Left colon (tissue), 2 donors: ENCODE measurements at regions not wholly inside any gene's neighbourhood (a gene's known extent, or its start where the extent isn't known, plus 50 kb on each side); places are given as distances from the start of the nearest gene placed in this dataset.

Experiments
- ATAC-seq: fragments of 200-7000 bp; cut with Tn5 transposase; one replicate; pipeline ENCODE4 v1.9.1; 2020; ENCODE audit warnings: mild to moderate bottlenecking, moderate library complexity
- DNase-seq, 2 donors: peaks; one replicate each; pipeline ENCODE4 v3.0.0-alpha.2; 2020
- intact Hi-C, 2 donors: fragments of 100-400 bp; cut with DNase I in 1 of 2; cut with micrococcal nuclease in 1 of 2; formaldehyde crosslinking; loops; one replicate each; pipeline versions ENCODE4 v1.11.2 to v1.14.0; 2022; cut with DNase I, micrococcal nuclease
- donor health status: DM: no; HTN: no; CAD: no.
- donor health status: DM: yes; HTN: yes; CAD: no.

GRCh38 chr12:108389544-108389943 is 50.4 kb upstream of the CMKLR1 start:
- ATAC-seq = no peak
- intact Hi-C loops = no loop called here
- no peak for DNase-seq
